ENCODE measurements at regions not wholly inside any gene's neighbourhood (a gene's known extent, or its start where the extent isn't known, plus 50 kb on each side); places are given as distances from the start of the nearest gene placed in this dataset.

DNA sequence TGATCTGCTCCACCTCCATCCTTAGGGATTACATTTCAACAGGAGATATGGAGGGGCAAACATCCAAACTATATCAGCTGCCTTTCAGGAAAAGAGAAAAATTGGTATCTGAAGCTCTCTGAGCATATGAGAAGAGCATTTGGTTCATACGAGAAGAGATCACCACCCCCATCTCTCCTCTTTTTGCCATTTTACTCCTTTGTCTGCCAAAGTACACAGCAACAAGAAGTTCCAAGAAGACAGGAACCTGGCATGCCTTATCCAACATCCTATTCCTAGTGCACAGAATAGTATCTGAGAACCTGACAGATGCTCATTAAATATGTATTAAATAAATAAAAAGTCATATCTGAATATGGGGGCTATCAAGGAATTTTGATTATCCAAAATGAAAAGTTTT is 142.5 kb upstream of the PKN2 start:
- Mint-ChIP-seq H3K4me1 (no peaks in the 10 kb centered on the region), H3K36me3 (ENCODE audit: low read depth) (no peaks in the 10 kb centered on the region), H3K27me3 (ENCODE audit: low read depth) (no peaks in the 10 kb centered on the region), H3K4me3 (no peak overlapping the region), H3K27ac (ENCODE audit: unreplicated experiment) (no peak overlapping the region), H3K9me3 (peaks cover 3% of the 10 kb centered on the region)
- TF ChIP-seq, protein P1, sequence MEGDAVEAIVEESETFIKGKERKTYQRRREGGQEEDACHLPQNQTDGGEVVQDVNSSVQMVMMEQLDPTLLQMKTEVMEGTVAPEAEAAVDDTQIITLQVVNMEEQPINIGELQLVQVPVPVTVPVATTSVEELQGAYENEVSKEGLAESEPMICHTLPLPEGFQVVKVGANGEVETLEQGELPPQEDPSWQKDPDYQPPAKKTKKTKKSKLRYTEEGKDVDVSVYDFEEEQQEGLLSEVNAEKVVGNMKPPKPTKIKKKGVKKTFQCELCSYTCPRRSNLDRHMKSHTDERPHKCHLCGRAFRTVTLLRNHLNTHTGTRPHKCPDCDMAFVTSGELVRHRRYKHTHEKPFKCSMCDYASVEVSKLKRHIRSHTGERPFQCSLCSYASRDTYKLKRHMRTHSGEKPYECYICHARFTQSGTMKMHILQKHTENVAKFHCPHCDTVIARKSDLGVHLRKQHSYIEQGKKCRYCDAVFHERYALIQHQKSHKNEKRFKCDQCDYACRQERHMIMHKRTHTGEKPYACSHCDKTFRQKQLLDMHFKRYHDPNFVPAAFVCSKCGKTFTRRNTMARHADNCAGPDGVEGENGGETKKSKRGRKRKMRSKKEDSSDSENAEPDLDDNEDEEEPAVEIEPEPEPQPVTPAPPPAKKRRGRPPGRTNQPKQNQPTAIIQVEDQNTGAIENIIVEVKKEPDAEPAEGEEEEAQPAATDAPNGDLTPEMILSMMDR (conservative IDR thresholded peaks at IDR 0.05): no peak
- no peak for DNase-seq (ENCODE audit: low read depth, low spot score)

DNA sequence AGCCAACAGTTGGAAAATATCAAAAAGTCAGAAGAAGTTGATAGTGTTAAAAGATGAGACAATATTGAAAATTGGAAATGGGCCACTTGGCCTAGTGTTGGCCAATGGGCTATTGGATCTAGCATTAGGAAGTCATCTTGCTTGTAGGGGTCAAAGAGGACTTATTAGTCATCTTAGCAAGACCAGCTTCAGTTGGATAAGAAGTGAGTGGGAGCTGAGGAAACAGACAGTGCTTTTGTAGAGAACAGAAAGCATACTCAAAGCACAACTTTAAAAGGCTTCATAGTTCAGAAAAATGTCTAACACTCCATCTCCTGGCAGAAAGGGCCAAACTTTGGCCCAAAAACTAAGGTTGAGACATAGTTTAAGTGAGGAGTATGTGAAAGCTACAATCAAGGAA is 139.9 kb upstream of the PKN2 start:
- Mint-ChIP-seq H3K27me3 (ENCODE audit: low read depth) (no peaks in the 10 kb centered on the region), H3K36me3 (ENCODE audit: low read depth) (no peaks in the 10 kb centered on the region), H3K9me3 (peaks cover 3% of the 10 kb centered on the region), H3K4me3 (no peak overlapping the region), H3K27ac (ENCODE audit: unreplicated experiment) (no peak overlapping the region), H3K4me1 (no peaks in the 10 kb centered on the region)
- TF ChIP-seq, protein P1 (conservative IDR thresholded peaks at IDR 0.05): no peak
- no peak for DNase-seq (ENCODE audit: low read depth, low spot score)

DNA sequence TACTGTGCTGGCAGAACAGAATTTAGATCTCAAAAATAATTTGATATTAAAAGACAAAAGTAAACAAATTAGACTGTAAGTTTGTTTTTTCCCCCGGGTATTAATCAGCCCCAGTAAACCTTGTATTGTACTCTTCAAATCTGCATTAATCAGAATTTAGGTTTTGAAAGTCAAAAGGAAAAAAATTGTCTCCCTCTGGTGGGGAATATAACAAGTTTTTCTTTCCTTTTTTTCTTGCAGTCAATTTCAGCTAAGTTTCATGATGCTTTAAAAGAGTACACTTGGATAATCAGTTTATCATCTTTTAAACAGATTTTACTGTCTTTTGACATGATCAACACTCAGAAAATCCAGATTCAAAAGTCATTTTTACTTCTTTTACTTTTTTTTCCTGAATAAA is 134.5 kb upstream of the PKN2 start:
- no peak for DNase-seq (ENCODE audit: low read depth, low spot score)
- no peaks in the 10 kb centered on the region for H3K27me3 Mint-ChIP-seq (ENCODE audit: low read depth)
- no peak overlapping the region for H3K27ac Mint-ChIP-seq (ENCODE audit: unreplicated experiment)
- H3K4me1 Mint-ChIP-seq: no peaks in the 10 kb centered on the region
- H3K9me3 Mint-ChIP-seq: no peaks in the 10 kb centered on the region
- TF ChIP-seq, protein P1 (conservative IDR thresholded peaks at IDR 0.05): peak; percentile 59
- H3K36me3 Mint-ChIP-seq (ENCODE audit: low read depth): no peaks in the 10 kb centered on the region
- no peak overlapping the region for H3K4me3 Mint-ChIP-seq

DNA sequence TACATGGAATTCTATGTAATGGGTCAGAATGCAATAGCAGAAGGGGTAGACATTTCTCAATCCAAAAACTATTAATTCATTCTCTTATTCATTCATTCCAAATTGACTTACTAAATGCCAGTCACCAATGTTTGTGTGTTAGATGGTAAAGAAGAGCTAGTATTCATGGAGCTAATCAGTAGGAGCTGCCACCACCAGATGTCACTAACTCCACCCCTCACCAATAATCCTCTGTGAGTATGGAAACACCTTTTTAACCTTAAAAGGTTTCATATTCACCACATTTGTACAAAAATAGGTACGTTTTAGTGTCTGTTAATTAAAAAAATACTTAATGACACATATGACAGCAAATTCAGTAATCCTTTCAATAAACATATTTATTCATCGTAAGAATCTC is 131.8 kb upstream of the PKN2 start:
- DNase-seq (ENCODE audit: low read depth, low spot score): no peak
- no peaks in the 10 kb centered on the region for H3K27me3 Mint-ChIP-seq (ENCODE audit: low read depth)
- TF ChIP-seq, protein P1 (conservative IDR thresholded peaks at IDR 0.05): no peak
- no peak overlapping the region for H3K27ac Mint-ChIP-seq (ENCODE audit: unreplicated experiment)
- H3K36me3 Mint-ChIP-seq (ENCODE audit: low read depth): no peaks in the 10 kb centered on the region
- no peaks in the 10 kb centered on the region for H3K9me3 Mint-ChIP-seq
- no peak overlapping the region for H3K4me3 Mint-ChIP-seq
- H3K4me1 Mint-ChIP-seq: no peaks in the 10 kb centered on the region

DNA sequence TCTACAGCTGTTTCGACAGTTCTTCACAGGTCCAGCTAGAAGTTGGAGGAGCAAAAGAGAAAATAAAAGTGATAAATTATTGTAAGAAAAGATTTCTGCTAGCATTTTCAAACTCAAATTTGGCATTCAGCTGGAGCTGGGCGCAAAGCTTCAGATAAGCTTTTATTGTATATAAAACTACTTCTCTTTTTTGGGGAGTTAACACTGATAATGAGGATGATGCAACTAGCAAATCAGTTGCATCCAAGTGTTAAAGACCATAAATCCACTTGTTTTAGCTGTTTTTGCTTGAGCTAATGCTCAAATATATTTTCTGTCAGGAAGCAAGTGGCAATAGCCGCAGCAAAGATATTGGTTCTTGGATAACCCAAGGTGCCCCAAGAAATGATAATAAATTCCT is 127.1 kb upstream of the PKN2 start:
- Mint-ChIP-seq H3K27me3 (ENCODE audit: low read depth) (no peaks in the 10 kb centered on the region), H3K9me3 (no peaks in the 10 kb centered on the region), H3K27ac (ENCODE audit: unreplicated experiment) (no peak overlapping the region), H3K4me3 (no peak overlapping the region), H3K36me3 (ENCODE audit: low read depth) (no peaks in the 10 kb centered on the region), H3K4me1 (no peaks in the 10 kb centered on the region)
- TF ChIP-seq, protein P1 (conservative IDR thresholded peaks at IDR 0.05): no peak
- no peak for DNase-seq (ENCODE audit: low read depth, low spot score)

DNA sequence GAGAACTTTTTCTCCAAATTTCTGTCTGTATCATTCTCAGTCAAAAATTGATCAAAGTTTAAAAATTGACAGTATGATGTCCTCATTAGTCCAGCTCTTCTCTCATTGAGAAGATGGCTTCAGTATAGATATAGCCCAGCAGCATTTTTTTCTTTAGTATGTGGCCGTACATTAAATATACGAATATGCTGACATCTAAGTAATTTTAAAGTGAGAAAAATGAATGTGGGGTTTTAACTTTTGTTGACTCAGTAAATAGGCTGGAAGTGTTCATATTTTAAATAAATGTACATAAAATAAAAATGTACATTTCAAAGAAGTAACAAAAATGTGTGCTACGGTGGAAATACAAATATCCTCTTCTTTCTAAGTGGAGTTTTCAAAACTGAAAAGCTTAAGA is 123.5 kb upstream of the PKN2 start:
- TF ChIP-seq, protein P1 (conservative IDR thresholded peaks at IDR 0.05): no peak
- Mint-ChIP-seq H3K4me3 (no peak overlapping the region), H3K36me3 (ENCODE audit: low read depth) (no peaks in the 10 kb centered on the region), H3K4me1 (no peaks in the 10 kb centered on the region), H3K9me3 (no peaks in the 10 kb centered on the region), H3K27ac (ENCODE audit: unreplicated experiment) (no peak overlapping the region), H3K27me3 (ENCODE audit: low read depth) (no peaks in the 10 kb centered on the region)
- no peak for DNase-seq (ENCODE audit: low read depth, low spot score)
